Activated B cell treated with CpG ODN at 0.5 μM for 24 hours (primary cell): ENCODE measurements at regions not wholly inside any gene's neighbourhood (a gene's known extent, or its start where the extent isn't known, plus 50 kb on each side); places are given as distances from the start of the nearest gene placed in this dataset.
"Not testable (repeated sequence)": the region's sequence is repeated elsewhere in the genome, so short reads cannot be mapped to it uniquely, and the experiment has no call there.

Experiments used
- ATAC-seq: fragments of 200-7000 bp; cut with Tn5 transposase; one replicate; pipeline ENCODE4 v1.10.0; 2021; ENCODE audit warnings: low read depth, mild to moderate bottlenecking, moderate library complexity
- CTCF ChIA-PET: fragments of 350-600 bp; sonication (Branson Sonifier 250); formaldehyde crosslinking; loops from one replicate; lab custom pipeline; 2021; ENCODE audit warnings: antibody characterized with exemption; lab: Charles Lee
- POLR2A ChIA-PET: fragments of 350-600 bp; sonication (Branson Sonifier 250); formaldehyde crosslinking; loops from one replicate; lab custom pipeline; 2021; ENCODE audit warnings: antibody characterized with exemption; lab: Charles Lee
- DNase-seq: peaks from one replicate; pipeline ENCODE4 v3.0.0; 2022
- H3K27ac Mint-ChIP-seq: one replicate; pipeline ENCODE4 v1.8.0; 2020; ENCODE audit warnings: mixed read lengths
- H3K27me3 Mint-ChIP-seq: one replicate; pipeline ENCODE4 v1.8.0; 2021; ENCODE audit warnings: mixed read lengths
- H3K36me3 Mint-ChIP-seq: one replicate; pipeline ENCODE4 v1.8.0; 2021; ENCODE audit warnings: low read depth, mixed read lengths
- H3K4me1 Mint-ChIP-seq: one replicate; pipeline ENCODE4 v1.8.0; 2021; ENCODE audit warnings: mixed read lengths
- H3K4me3 Mint-ChIP-seq: one replicate; pipeline ENCODE4 v1.8.0; 2020; ENCODE audit warnings: mild to moderate bottlenecking, mixed read lengths
- H3K9me3 Mint-ChIP-seq: one replicate; pipeline ENCODE4 v1.8.0; 2020; ENCODE audit warnings: mixed read lengths
- intact Hi-C: fragments of 100-400 bp; cut with micrococcal nuclease; formaldehyde crosslinking; loops from one replicate; pipeline ENCODE4 v1.15.1; 2024
- TF ChIP-seq, protein P1 (sequence below): fragments of 200-600 bp; IDR thresholded peaks from one replicate; pipeline ENCODE4 v1.8.0; 2022; ENCODE audit warnings: antibody characterized with exemption, mild to moderate bottlenecking

DNA sequence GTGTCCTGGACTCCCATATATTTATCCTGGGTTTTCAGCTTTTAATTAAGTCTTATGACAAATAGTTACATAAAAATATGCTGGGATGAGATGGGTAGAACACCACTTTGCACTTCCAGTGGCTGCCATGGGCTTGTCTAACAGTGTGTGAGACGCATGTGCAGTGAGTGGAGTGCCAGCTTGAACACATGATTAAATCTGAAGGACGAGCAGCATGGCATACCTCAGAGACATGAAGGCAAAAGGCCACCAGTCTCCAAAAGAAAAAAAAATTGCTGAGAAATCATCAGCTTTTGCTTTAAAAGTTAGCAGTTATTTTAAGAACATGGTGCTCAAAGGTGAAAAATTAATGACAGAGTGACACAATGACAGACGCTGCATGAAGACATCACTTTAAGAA, 139.0 kb upstream of the ADCY1 start:
- no peaks in the 10 kb centered on the region for H3K4me1 Mint-ChIP-seq
- H3K4me3 Mint-ChIP-seq, result no peak overlapping the region
- no peak overlapping the region for H3K27ac Mint-ChIP-seq
- ChIA-PET POLR2A (no interaction called here), CTCF (no interaction called here)
- peaks cover 6% of the 10 kb centered on the region for H3K27me3 Mint-ChIP-seq
- TF ChIP-seq, protein P1, sequence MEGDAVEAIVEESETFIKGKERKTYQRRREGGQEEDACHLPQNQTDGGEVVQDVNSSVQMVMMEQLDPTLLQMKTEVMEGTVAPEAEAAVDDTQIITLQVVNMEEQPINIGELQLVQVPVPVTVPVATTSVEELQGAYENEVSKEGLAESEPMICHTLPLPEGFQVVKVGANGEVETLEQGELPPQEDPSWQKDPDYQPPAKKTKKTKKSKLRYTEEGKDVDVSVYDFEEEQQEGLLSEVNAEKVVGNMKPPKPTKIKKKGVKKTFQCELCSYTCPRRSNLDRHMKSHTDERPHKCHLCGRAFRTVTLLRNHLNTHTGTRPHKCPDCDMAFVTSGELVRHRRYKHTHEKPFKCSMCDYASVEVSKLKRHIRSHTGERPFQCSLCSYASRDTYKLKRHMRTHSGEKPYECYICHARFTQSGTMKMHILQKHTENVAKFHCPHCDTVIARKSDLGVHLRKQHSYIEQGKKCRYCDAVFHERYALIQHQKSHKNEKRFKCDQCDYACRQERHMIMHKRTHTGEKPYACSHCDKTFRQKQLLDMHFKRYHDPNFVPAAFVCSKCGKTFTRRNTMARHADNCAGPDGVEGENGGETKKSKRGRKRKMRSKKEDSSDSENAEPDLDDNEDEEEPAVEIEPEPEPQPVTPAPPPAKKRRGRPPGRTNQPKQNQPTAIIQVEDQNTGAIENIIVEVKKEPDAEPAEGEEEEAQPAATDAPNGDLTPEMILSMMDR, result no peak
- ATAC-seq (no peak), DNase-seq (no peak)
- no peaks in the 10 kb centered on the region for H3K9me3 Mint-ChIP-seq
- no peaks in the 10 kb centered on the region for H3K36me3 Mint-ChIP-seq
- intact Hi-C loops, result no loop called here

GRCh38 chr7:45435846-45436245, 138.3 kb upstream of the ADCY1 start:
- POLR2A ChIA-PET, result no interaction called here
- Mint-ChIP-seq H3K9me3 (no peaks in the 10 kb centered on the region), H3K36me3 (no peaks in the 10 kb centered on the region), H3K4me1 (no peaks in the 10 kb centered on the region), H3K27ac (no peak overlapping the region), H3K4me3 (no peak overlapping the region), H3K27me3 (peaks cover 6% of the 10 kb centered on the region)
- no peak for DNase-seq
- intact Hi-C loops, result no loop called here
- TF ChIP-seq, protein P1, result no peak
- no peak for ATAC-seq
- CTCF ChIA-PET, result no interaction called here

DNA sequence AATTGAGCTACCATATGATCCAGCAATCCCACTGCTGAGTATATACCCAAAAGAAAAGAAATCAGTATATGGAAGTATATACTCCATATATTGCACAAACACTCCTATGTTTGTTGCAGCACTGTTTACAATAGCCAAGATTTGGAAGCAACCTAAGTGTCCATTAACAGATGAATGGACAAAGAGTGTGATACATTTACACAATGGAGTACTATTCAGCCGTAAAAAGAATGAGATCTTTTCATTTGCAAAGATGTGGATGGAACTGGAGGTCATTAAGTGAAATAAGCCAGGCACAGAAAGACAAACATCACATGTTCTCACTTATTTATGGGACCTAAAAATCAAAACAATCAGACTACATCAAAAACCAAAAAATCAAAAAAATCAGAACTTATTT, 133.4 kb upstream of the ADCY1 start:
- ATAC-seq, H3K4me1 Mint-ChIP-seq, POLR2A ChIA-PET, DNase-seq, H3K9me3 Mint-ChIP-seq, H3K27ac Mint-ChIP-seq, H3K36me3 Mint-ChIP-seq, intact Hi-C loops, CTCF ChIA-PET, H3K4me3 Mint-ChIP-seq, H3K27me3 Mint-ChIP-seq: not testable (repeated sequence)

DNA sequence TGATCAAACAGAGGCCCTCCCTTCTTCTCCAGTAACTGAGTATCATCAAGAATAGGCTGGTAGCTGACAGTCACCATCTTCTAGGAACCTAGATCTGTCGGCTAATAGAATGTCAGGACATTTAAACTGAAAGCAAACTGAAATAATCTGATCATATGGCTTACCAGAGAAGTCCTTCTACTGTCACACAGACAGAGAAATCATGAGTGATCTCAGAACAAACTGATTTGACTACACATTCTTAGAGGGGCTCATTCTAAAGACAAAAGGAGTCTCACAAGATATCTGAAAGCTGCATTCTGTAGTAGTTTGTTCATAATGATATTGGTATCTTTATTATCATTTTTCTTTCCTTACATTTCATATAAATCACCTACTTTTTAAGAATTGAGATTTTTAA, 130.9 kb upstream of the ADCY1 start:
- Mint-ChIP-seq H3K4me1 (no peaks in the 10 kb centered on the region), H3K27me3 (no peaks in the 10 kb centered on the region), H3K4me3 (no peak overlapping the region), H3K9me3 (no peaks in the 10 kb centered on the region), H3K36me3 (no peaks in the 10 kb centered on the region), H3K27ac (no peak overlapping the region)
- POLR2A ChIA-PET, result no interaction called here
- DNase-seq (no peak), ATAC-seq (no peak)
- TF ChIP-seq, protein P1, result no peak
- intact Hi-C loops, result no loop called here
- CTCF ChIA-PET, result no interaction called here

- Mint-ChIP-seq H3K27ac (no peak overlapping the region), H3K36me3 (no peaks in the 10 kb centered on the region), H3K27me3 (no peaks in the 10 kb centered on the region), H3K4me1 (no peaks in the 10 kb centered on the region), H3K9me3 (no peaks in the 10 kb centered on the region), H3K4me3 (no peak overlapping the region)
- ATAC-seq (no peak), DNase-seq (no peak)
- TF ChIP-seq, protein P1, result no peak
- CTCF ChIA-PET, result no interaction called here
- intact Hi-C loops, result no loop called here
- POLR2A ChIA-PET, result no interaction called here
Observed at GRCh38 chr7:45446195-45446944, 127.8 kb upstream of the ADCY1 start.

- ChIA-PET CTCF (no interaction called here), POLR2A (no interaction called here)
- H3K4me3 Mint-ChIP-seq, result no peak overlapping the region
- no peaks in the 10 kb centered on the region for H3K9me3 Mint-ChIP-seq
- TF ChIP-seq, protein P1, result no peak
- H3K4me1 Mint-ChIP-seq, result no peaks in the 10 kb centered on the region
- no peak for ATAC-seq
- H3K27ac Mint-ChIP-seq, result no peak overlapping the region
- no peaks in the 10 kb centered on the region for H3K27me3 Mint-ChIP-seq
- H3K36me3 Mint-ChIP-seq, result no peaks in the 10 kb centered on the region
- intact Hi-C loops, result no loop called here
- no peak for DNase-seq
Observed at GRCh38 chr7:45447296-45447695, 126.9 kb upstream of the ADCY1 start.
